ENCODE measurements at regions not wholly inside any gene's neighbourhood (a gene's known extent, or its start where the extent isn't known, plus 50 kb on each side); places are given as distances from the start of the nearest gene placed in this dataset.

DNA sequence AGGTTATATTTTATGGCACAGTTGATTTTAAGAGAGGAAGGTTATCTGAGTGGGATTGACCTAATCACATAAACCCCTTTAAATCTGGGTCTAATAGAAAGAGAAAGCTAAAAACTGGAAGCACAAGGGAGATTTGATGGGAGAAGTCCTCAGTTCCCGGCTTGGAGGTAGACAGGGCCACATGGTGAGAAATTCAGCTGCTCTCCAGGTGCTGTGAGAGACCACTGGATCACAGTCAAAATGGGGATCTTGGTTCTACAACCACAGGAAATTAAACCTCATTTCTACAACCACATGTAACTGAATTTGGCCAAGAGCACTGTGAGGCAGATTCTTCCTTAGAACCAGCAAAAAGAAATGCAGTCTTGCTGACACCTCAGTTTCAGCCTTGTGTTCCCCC lies 2352.7 kb downstream of the MAT2B start:
- TF ChIP-seq POLR2A (IDR thresholded peaks at IDR 0.05), result no peak
- TF ChIP-seq, protein P1, sequence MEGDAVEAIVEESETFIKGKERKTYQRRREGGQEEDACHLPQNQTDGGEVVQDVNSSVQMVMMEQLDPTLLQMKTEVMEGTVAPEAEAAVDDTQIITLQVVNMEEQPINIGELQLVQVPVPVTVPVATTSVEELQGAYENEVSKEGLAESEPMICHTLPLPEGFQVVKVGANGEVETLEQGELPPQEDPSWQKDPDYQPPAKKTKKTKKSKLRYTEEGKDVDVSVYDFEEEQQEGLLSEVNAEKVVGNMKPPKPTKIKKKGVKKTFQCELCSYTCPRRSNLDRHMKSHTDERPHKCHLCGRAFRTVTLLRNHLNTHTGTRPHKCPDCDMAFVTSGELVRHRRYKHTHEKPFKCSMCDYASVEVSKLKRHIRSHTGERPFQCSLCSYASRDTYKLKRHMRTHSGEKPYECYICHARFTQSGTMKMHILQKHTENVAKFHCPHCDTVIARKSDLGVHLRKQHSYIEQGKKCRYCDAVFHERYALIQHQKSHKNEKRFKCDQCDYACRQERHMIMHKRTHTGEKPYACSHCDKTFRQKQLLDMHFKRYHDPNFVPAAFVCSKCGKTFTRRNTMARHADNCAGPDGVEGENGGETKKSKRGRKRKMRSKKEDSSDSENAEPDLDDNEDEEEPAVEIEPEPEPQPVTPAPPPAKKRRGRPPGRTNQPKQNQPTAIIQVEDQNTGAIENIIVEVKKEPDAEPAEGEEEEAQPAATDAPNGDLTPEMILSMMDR (IDR thresholded peaks at IDR 0.05), result no peak

DNA sequence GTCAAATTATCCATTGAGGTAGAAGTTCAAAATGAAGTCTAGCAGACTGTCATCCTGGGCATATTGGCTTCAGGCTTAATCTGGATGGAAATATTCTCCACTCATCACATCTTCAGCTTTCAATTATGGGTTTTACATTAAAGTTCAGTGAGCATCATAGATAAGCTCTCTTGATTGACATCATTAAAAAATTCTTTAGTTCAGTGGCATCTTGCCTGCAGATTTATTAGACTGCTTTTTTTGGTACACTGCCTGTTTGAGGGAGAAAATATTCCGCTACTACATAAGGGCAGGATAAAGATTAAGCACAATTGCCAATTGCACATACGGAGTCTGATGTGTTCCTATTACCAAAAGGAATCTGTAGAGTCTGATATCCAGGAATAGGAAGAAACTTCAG lies 2353.8 kb downstream of the MAT2B start:
- H3K27me3 ChIP-seq, result no peaks in the 10 kb centered on the region
- intact Hi-C loops (cut with DNase I), result no loop called here
- no peaks in the 10 kb centered on the region for H3K36me3 ChIP-seq
- no peaks in the 10 kb centered on the region for H3K4me1 ChIP-seq
- WGBS, 2 donors, result 88 to 96% methylated on average over 2 of the region's 2 CpGs
- DNase-seq, result no peak
- H3K9me3 ChIP-seq, result no peaks in the 10 kb centered on the region
- H3K27ac ChIP-seq, result no peak overlapping the region
- TF ChIP-seq POLR2A (IDR thresholded peaks at IDR 0.05), result no peak
- TF ChIP-seq, protein P1 (IDR thresholded peaks at IDR 0.05), result no peak
- no peak overlapping the region for H3K4me3 ChIP-seq (replicated peaks in 1 of 3)

More for the DNA sequence above, 2352.7 kb downstream of the MAT2B start:
- no peaks in the 10 kb centered on the region for H3K36me3 ChIP-seq
- 85 to 92% methylated on average over 1 of the region's 1 CpG for WGBS, 2 donors
- H3K27ac ChIP-seq, result no peak overlapping the region
- DNase-seq, result no peak
- H3K27me3 ChIP-seq, result no peaks in the 10 kb centered on the region
- H3K4me1 ChIP-seq, result no peaks in the 10 kb centered on the region
- H3K4me3 ChIP-seq (replicated peaks in 1 of 3), result no peak overlapping the region
- H3K9me3 ChIP-seq, result no peaks in the 10 kb centered on the region
- intact Hi-C loops (cut with DNase I), result no loop called here

DNA sequence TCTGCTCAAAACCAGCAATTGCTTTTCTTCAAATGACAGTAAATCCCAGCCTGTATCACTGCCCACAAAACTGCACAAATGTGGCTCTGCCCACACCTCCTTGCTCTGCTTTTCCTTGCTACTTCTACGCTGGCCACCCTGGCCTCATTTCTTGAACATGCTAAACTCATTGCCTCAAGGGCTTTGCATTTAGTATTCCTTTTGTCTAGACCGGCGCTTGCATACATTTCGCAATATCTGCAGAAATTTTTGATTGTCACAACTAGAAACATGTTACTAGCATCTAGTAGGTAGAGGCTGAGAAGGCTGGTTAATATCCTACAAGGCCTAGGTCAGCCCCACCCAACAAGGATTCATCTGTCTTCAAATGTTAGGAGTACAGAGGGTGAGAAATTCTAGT lies 2357.8 kb downstream of the MAT2B start:
- Histone ChIP-seq H3K27ac (no peak overlapping the region), H3K9me3 (no peaks in the 10 kb centered on the region), H3K27me3 (no peaks in the 10 kb centered on the region), H3K4me1 (no peaks in the 10 kb centered on the region), H3K4me3 (replicated peaks in 1 of 3) (no peak overlapping the region), H3K36me3 (no peaks in the 10 kb centered on the region)
- intact Hi-C loops (cut with DNase I), result no loop called here
- DNase-seq, result no peak
- WGBS, 2 donors, result 71 to 81% methylated on average over 4 of the region's 4 CpGs
- no peak for TF ChIP-seq POLR2A (IDR thresholded peaks at IDR 0.05)
- TF ChIP-seq, protein P1 (IDR thresholded peaks at IDR 0.05), result no peak

DNA sequence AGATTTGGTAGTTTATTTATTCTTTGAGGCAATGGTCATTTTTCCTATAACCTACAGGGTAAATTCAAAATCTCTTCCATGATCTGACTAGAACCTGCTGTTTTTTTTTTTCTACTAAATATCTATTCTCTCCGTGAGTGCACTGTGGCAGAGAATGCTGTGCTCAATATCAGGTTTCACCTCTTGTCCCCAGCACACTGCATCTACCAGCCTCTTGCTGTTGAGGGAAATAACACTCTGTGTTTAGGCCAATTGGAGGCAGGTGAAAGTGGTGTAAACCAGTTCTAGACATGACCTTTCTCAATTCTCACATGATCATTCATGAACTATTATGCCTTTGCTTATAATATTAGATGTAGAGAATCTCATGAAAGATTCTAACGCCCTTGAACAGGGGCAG lies 2365.9 kb downstream of the MAT2B start:
- no peak for DNase-seq
- TF ChIP-seq, protein P1 (IDR thresholded peaks at IDR 0.05), result no peak
- TF ChIP-seq POLR2A (IDR thresholded peaks at IDR 0.05), result no peak
- H3K4me1 ChIP-seq, result no peaks in the 10 kb centered on the region
- no peaks in the 10 kb centered on the region for H3K36me3 ChIP-seq
- intact Hi-C loops (cut with DNase I), result no loop called here
- no peaks in the 10 kb centered on the region for H3K27me3 ChIP-seq
- H3K4me3 ChIP-seq (replicated peaks in 1 of 3), result no peak overlapping the region
- no peaks in the 10 kb centered on the region for H3K9me3 ChIP-seq
- H3K27ac ChIP-seq, result no peak overlapping the region
- 56 to 61% methylated on average over 2 of the region's 2 CpGs for WGBS, 2 donors

DNA sequence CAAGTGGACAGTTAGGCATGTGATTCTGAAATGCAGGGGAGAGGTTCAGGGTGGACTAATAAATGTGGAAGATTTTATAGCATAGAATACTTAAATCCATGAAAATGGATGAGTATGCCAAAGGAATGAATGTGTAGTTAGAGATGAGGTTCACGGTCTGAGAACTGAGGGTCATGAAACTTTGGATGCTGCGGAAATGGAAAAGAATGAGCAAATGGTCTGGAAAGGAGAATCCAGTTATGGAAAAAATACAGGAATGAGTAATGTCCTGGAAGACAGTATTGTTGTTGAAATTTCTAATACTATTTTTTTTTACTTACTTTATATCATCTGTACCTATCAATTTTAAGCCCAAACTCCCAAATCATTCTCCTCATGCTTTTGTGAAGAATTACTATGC lies 2369.4 kb downstream of the MAT2B start:
- TF ChIP-seq, protein P1 (IDR thresholded peaks at IDR 0.05), result no peak
- no peak for TF ChIP-seq POLR2A (IDR thresholded peaks at IDR 0.05)

More for the DNA sequence above, 2369.4 kb downstream of the MAT2B start:
- DNase-seq, result no peak
- Histone ChIP-seq H3K27me3 (no peaks in the 10 kb centered on the region), H3K9me3 (no peaks in the 10 kb centered on the region), H3K27ac (no peak overlapping the region), H3K4me3 (replicated peaks in 1 of 3) (no peak overlapping the region), H3K36me3 (no peaks in the 10 kb centered on the region), H3K4me1 (no peaks in the 10 kb centered on the region)
- WGBS, 2 donors, result 90 to 97% methylated on average over 2 of the region's 2 CpGs
- intact Hi-C loops (cut with DNase I), result no loop called here

All from thyroid gland (tissue), 4 donors.